Cardiac septum (tissue), 1 donor: ENCODE measurements at regions not wholly inside any gene's neighbourhood (a gene's known extent, or its start where the extent isn't known, plus 50 kb on each side); places are given as distances from the start of the nearest gene placed in this dataset.
"Not testable (repeated sequence)": the region's sequence is repeated elsewhere in the genome, so short reads cannot be mapped to it uniquely, and the experiment has no call there.

Source experiments
- DNase-seq: peaks from one replicate; pipeline ENCODE4 v3.0.0-alpha.2; 2020; ENCODE audit warnings: low spot score
- intact Hi-C: fragments of 100-400 bp; cut with DNase I; formaldehyde crosslinking; loops from one replicate; pipeline ENCODE4 v1.14.0; 2022
- donor health status: DM: no; HTN: no; CAD: no.

DNA sequence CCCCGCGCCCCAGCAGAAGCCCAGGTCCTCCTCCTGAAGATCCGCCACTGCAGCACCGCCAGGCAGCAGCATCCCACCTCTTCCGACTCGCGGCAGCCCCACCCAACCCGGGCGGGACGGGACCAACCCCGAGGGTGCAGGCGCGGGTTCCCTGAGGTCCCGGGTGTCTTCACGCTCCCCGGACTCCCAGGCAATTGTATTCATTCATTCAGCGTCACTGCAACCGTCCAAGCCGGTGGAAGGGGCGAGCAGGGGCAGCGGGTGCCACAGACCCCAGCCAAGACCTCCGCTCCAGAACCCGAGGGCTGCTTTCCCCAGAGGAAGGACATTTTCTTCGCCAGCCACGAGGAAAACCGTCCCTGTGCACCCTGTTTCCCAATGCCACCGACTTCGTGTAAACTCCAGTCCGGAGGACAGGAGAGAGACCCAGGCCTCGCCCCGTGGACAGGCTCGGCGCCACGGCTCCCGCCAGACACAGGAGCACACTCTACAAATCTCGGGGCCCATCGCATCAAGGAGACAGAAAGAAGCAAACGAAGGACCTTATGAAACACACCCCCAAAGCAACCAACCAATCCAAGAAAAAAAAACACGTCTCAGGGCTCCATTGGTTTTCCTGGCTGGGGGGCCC lies 1471.5 kb downstream of the FOXD4L5 start:
- DNase-seq, intact Hi-C loops: not testable (repeated sequence)

DNA sequence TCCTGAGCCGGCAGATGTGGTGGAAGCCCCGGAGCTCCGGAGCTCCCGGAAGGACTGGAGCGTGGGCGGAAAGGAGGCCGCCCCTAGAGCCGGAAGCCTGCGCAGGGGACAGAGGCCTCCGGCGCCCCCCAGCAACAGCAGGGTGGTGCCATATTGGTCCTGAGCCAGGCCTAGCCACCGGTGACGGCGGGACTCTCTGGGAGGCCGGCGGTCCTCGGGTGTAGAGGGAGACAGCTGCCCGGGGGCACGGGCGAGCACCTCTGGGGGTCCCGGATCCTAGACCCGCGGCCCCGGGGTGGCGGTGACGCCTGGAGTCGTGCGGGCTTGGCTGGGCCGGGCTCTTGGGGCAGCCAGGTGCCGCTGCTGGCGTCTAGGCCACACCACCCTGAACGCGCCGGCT lies 1472.2 kb downstream of the FOXD4L5 start:
- DNase-seq, intact Hi-C loops: not testable (repeated sequence)

DNA sequence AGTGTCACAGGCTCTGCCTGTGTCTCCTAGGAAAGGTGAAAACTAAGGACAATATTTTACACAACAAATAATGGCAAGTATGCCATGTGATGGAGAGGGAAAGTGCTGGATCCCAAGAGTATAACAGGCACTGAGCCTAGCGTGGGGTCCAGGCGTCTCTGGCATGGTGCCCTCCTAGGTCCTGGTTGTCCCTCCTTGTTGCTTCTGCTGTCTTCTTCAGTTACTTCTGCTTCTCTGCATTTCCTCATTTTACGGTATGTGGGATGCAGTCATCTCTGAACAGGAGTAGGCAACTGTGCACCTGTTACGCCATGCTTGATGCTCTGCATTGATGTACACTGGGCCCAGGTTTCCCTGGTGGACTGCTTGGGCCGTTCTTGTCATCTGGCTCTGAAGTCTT lies 1480.8 kb downstream of the FOXD4L5 start:
- intact Hi-C loops, DNase-seq: not testable (repeated sequence)

DNA sequence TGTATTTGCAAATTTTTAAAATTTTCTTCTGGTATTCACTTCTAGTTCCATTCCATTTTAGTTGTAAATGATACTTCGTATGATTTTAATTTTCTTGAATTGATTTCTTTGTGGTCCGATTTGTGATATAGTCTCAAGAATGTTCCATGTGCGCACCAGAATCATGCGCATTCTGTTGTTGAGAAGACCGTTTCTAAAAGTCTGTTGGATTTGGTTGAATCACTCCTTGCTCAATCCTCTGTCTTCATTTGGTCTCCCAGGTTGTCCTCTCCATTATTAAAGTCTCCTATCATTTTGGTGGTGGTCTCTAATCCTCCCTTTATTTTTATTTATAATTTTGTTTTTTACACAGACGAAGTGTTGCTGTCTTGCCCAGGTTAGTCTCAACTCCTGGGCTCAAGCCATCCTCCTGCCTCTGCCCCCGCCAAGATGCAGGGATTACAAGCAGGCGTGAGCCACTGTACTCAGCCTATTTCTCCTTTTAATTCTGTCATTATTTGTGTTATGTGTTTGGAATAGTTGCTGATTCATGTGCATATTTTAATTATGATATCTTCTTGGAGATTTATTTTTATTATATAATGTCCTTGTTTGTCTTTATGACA lies 1490.8 kb downstream of the FOXD4L5 start:
- intact Hi-C loops, DNase-seq: not testable (repeated sequence)

DNA sequence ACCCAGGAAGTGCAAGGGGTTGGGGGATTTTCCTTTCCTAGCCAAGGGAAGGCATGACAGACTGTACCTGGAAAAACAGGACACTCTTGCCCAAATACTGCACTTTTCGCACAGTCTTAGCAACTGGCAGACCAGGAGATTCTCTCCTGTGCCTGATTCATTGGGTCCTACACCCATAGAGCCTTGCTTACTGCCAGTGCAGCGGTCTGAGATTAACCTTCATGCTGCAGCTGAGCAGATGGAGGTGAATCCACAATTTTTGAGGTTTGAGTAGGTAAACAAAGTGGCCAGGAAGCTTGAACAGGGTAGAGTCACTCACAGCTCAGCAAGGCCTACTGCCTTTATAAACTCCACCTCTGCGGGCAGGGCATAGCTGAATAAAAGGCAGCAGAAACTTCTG lies 1497.6 kb downstream of the FOXD4L5 start:
- DNase-seq, intact Hi-C loops: not testable (repeated sequence)

DNA sequence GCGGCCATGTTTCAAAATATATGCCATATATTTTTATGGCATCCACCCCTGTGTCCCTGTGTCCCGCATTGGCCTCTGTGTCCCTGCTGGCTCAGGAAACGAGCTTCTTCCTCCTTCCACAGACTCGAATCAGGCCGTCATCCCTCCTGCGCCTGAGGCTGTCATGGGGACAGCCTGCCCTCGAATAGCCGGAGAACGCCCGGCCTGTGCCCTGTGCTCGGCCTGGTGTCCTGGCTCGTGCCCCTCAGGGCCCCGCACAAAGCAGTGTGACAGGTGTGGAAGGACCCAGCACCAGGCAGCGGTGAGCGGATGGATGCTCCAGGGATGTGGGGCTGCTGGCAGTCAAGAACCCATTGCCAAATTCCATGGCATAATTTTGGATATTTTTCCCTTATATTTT lies 1500.0 kb downstream of the FOXD4L5 start:
- DNase-seq, intact Hi-C loops: not testable (repeated sequence)

DNA sequence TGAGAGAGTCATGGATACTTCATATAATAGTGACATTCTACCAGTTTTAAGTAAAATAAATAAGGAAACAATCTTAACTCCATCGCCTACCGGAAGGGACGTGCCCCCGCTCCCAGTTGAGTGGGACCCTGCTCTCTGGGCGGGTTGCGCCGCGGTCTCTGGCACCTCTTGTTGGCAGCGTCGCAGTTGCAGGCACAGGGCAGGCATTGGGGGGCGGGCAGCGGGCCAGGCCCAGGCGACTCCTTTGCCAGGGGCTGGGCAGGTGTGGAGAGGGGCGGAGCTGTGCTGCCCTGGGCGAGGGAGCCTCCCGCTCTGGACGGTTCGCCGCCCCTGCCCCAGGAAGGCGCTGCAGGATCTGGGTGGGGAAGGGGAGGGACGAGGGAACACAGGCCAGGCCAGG lies 1500.6 kb downstream of the FOXD4L5 start:
- DNase-seq, intact Hi-C loops: not testable (repeated sequence)

DNA sequence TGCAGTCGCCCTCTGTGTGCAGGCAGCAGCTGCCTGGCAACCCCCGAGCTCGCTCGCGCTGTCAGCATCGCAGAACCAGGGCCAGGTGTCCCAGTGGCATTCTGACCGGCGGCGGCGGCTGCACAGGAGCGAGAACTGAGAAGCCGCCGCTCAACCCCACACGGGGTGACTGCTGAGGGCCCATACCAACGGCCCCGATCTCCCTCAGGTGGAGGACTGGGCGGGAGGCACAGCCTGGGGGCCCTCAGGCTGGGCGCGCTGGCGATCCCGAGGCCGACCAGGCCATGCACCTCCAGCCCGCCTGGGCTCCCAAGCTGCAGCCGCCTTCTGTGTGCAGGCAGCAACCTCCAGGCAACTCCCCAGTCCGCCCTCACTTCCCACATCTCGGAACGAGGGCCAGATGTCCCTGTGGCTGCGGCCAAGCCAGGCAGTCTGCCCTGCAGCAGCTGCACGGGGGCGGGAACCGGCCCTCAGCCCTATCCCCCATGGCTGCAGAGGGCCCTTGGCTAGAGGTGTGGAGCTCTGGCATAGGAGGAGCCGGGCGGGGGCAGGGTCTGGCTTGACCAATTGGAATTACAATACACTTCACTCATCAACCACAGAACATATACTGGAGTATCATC lies 1503.1 kb downstream of the FOXD4L5 start:
- DNase-seq, intact Hi-C loops: not testable (repeated sequence)

DNA sequence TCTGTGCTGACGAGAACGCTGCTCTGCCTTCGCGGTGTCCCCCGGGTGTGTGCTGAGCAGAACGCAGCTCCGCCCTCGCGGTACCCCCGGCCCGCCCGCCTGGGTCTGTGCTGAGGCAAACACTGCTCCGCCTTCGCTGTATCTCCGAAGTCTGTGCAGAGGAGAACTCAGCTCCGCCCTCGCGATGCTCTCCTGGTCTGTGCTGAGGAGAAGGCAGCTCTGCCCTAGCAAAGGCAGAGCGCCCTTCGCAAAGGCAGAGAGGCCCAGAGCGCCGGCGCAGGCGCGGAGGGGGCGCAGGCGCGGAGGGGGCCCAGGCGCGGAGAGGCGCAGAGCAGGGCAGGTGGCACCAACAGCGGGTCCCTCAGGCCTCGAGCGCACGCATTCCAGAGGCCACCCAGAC lies 1503.6 kb downstream of the FOXD4L5 start:
- DNase-seq, intact Hi-C loops: not testable (repeated sequence)

DNA sequence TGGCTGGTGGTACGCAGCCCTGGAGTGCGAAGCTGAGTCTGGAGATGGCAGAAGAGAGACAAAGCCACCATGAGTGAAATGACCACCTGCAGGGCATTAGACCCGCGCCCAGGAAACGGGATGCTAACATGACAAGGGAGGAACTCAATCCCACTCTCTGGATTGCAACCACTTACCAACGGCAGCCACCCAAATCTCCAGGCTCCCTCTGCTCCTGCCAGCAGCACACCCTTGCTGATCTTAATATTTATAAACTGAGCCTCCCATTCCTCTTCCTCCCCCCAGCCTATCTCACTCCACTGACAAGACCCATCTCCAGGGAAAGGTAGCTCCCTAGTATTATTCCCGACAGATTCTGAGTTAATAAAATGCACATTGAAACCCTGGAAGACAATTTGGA lies 1508.8 kb downstream of the FOXD4L5 start:
- DNase-seq, intact Hi-C loops: not testable (repeated sequence)

DNA sequence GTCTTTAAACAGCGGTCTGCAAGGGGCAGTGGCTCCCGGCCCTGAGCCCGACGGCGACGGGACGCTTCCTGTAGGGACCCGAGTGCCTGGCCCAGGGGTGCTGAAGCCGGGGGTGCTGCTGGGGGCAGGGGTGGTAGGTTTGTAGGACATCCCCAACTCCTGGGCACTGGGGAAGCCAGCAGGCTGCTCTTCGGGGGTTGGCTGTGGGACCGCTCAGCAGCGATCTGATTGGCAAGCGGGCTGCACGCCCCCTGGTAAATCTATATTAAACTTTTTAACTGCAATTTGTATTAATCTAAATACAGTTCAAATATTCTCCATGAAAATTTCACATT lies 1510.0 kb downstream of the FOXD4L5 start:
- DNase-seq, intact Hi-C loops: not testable (repeated sequence)

DNA sequence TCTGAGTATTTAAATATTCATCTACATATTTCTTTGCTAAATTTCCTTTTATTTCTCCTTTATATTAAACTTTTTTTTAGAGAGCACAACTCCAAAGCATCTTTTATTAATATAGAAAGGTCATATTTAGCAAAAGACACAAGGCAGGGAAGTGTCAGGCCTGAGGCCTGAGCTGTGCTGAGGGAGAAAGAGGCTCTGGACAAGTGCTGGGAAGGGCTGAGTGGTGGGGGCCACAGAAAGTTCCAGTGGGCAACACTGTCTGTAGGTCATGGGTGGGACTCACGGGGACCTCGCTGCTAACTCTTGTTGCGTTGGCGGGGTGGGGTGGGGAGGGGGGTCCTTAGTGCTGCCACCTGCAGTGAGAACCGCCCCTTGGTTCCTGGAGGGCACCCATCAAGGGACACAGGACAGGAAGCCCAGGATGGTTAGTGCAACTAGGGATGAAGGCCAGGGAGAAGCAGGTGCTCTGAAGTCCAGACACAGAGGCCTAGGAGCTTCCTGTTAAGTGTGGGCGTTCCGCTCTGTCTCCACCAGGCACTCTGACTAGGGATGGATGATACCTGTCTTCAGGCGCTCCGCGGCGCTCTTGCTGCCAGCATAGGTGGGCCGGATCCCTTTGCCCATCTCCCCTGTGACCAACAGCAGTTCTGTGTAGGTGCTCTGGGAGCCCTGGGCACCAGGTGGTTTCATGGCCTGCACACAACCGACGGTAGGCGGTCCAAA lies 1510.5 kb downstream of the FOXD4L5 start:
- intact Hi-C loops = not testable (repeated sequence)
- peak; percentile 63 for DNase-seq

DNA sequence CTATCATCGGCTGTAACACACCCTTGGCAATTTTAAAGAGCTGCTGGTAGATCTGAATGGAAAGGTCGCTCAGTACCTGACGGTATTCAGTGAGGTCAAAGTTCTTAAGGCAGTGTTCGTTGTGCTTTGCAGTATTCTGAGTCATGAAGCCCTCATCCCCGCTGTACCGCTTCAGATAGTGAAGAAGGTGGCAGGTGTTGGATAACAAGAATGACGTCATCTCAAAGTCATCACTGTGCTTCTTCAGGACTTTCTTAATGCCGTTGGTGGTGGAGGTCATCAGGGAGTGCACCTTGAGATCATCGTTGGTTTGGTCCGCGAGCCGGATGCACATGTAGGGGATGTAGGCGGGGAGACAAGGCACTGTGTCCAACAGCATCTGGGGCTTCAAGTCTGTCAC lies 1522.8 kb downstream of the FOXD4L5 start:
- DNase-seq, intact Hi-C loops: not testable (repeated sequence)

DNA sequence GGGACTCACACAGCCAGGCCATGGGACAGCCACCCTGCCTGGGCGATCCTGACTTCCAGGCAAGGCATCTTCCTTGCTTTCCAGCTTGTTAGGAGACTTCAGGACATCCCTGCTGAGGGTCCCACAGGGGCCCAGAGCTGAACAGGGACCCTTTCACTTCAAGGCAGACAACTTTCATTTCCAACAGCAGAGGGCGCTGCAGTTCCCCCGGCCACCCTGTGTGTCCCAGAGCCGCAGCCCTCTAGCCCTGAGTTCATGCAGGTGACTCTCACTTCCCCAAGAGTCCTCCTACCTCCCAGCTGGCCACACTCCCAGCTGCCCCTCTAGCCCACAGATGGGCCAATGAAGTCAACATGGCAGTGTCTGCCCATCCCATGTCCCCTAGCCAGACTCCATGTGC lies 1556.0 kb downstream of the FOXD4L5 start:
- intact Hi-C loops, DNase-seq: not testable (repeated sequence)

DNA sequence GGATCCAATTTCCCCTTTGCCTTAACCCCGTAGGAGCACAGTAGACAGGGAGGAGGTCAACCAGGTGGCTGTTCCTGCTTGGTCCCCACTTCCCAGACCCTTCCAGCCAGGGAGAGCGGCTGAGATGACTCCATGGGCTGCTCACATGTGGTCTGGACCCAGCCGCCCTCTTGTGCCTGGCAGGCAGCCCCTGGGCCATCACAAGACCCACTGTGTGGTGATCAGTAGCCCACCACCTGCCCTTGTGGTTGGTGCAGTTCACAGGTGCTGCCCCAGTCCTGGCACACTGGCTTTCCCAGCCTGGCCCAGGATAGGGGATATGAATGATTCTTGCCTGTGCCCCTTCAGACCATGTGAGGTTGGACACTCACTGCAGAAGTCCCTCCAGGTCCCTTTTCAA lies 1556.7 kb downstream of the FOXD4L5 start:
- intact Hi-C loops = no loop called here
- DNase-seq = no peak

DNA sequence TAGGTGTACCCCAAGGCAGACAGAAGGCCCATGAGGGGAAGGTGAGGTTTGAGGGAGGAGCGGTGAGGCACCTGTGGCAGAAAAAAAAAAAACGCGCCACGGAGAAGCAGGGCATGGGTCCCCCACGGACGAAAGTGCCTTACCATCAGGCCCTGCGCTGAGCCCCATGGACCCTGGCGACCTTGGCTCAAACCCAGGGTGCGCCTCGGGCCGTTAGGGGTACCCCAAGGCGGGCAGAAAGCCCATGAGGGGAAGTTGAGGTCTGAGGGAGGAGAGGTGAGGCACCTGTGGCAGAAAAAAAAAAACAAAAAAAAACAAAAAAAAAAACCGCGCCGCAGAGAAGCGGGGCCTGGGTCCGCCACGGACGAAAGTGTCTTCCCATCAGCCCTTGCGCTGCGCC lies 1576.7 kb downstream of the FOXD4L5 start:
- DNase-seq, intact Hi-C loops: not testable (repeated sequence)

DNA sequence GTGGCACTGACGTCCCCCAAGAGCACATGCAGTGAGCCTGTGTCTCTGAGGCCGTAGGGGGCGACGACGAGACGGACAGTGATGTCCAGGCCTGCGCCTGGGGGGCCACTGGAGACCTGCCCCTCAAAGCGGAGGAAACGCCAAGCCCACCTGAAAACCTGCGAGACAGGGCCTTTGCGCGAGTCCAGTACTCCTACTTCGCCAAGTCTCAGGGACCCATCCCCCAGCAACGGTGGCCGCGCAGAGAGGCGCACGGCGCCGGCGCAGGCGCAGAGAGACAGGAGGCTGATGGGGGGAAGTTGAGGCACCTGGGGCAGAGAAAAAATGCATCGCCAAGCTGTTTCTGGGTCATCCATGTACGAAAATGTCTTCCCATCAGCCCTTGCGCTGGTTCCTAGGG lies 1580.6 kb downstream of the FOXD4L5 start:
- DNase-seq, intact Hi-C loops: not testable (repeated sequence)

DNA sequence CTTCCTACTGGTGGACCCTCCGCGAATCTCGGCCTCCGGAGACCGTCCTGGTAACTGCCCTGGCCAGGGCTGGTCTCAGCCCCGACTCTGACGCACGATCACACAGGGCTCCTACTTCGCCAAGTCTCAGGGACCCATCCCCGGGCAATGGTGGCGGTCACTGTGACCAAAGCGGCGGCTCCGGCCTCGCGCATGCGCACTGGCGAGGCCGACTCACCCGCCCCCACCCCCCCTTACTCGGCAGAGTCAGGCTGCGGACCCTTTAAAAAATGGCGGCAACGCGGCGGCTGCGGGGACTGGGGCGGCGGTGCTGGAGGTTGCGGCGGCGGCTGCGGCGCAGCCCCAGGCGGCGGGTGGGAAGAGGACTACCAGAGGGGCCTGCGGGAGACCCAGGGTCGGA lies 1581.3 kb downstream of the FOXD4L5 start:
- intact Hi-C loops, DNase-seq: not testable (repeated sequence)

DNA sequence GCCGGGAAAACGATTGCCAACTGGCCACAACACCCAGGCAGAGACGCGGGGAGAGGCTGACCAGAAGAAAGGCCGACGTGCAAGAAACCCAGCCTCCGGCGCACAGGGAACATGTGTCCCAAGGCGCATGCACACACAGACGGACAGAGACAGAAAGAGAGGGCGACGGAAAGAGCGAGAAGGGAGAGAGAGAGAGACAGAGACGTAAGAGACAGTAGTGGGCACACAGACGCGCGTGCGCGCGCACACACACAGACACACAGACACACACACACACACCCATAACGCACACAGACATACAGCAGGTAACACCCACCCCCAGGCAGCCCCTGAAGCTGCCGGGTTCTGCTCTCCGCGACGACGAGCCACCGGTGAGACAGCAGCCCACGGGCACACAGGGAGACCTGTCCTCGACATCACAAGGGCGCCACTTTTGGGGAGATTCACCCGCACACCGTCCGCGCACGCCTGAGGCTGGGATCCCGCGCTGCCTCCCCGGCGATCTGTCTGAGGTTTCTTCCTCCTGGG lies 1581.8 kb downstream of the FOXD4L5 start:
- DNase-seq, intact Hi-C loops: not testable (repeated sequence)
